ENCODE measurements at regions not wholly inside any gene's neighbourhood (a gene's known extent, or its start where the extent isn't known, plus 50 kb on each side); places are given as distances from the start of the nearest gene placed in this dataset.

GRCh38 chr21:27740084-27740483 is 773.2 kb upstream of the ADAMTS5 start:
- H3K4me1 ChIP-seq = peaks cover 0 to 3% (median 0%) of the 10 kb centered on the region in 4 donors
- no peaks in the 10 kb centered on the region for H3K9me3 ChIP-seq
- ATAC-seq (ENCODE audit: low FRiP score in 2 of 2) (peak in 1 of 2 donors; percentile 26), DNase-seq (no peak)
- H3K4me3 ChIP-seq = no peak overlapping the region
- WGBS, 2 donors = 55 to 58% methylated on average over 5 of the region's 5 CpGs
- H3K36me3 ChIP-seq = no peaks in the 10 kb centered on the region
- no peaks in the 10 kb centered on the region for H3K27me3 ChIP-seq
- H3K27ac ChIP-seq = no peak overlapping the region
- TF ChIP-seq POLR2AphosphoS5 (IDR thresholded peaks at IDR 0.05) (no peak), EP300 (IDR thresholded peaks at IDR 0.05) (no peak), POLR2A (IDR thresholded peaks at IDR 0.05) (no peak)
- TF ChIP-seq, protein P1, sequence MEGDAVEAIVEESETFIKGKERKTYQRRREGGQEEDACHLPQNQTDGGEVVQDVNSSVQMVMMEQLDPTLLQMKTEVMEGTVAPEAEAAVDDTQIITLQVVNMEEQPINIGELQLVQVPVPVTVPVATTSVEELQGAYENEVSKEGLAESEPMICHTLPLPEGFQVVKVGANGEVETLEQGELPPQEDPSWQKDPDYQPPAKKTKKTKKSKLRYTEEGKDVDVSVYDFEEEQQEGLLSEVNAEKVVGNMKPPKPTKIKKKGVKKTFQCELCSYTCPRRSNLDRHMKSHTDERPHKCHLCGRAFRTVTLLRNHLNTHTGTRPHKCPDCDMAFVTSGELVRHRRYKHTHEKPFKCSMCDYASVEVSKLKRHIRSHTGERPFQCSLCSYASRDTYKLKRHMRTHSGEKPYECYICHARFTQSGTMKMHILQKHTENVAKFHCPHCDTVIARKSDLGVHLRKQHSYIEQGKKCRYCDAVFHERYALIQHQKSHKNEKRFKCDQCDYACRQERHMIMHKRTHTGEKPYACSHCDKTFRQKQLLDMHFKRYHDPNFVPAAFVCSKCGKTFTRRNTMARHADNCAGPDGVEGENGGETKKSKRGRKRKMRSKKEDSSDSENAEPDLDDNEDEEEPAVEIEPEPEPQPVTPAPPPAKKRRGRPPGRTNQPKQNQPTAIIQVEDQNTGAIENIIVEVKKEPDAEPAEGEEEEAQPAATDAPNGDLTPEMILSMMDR (IDR thresholded peaks at IDR 0.05) = no peak

GRCh38 chr21:27739187-27739586 is 772.3 kb upstream of the ADAMTS5 start:
- Histone ChIP-seq H3K27me3 (no peaks in the 10 kb centered on the region), H3K4me1 (peaks cover 0 to 3% (median 0%) of the 10 kb centered on the region in 4 donors), H3K4me3 (no peak overlapping the region), H3K9me3 (no peaks in the 10 kb centered on the region), H3K36me3 (no peaks in the 10 kb centered on the region), H3K27ac (no peak overlapping the region)
- TF ChIP-seq EP300 (IDR thresholded peaks at IDR 0.05) (no peak), POLR2AphosphoS5 (IDR thresholded peaks at IDR 0.05) (no peak), POLR2A (IDR thresholded peaks at IDR 0.05) (no peak)
- TF ChIP-seq, protein P1 (IDR thresholded peaks at IDR 0.05) = no peak
- no peak for DNase-seq
- ATAC-seq (ENCODE audit: low FRiP score in 2 of 2) = no peak
- WGBS, 2 donors = 46 to 50% methylated on average over 1 of the region's 1 CpG

GRCh38 chr21:27735699-27736098 is 768.8 kb upstream of the ADAMTS5 start:
- H3K27me3 ChIP-seq = no peaks in the 10 kb centered on the region
- no peak overlapping the region for H3K27ac ChIP-seq
- H3K36me3 ChIP-seq = no peaks in the 10 kb centered on the region
- TF ChIP-seq EP300 (IDR thresholded peaks at IDR 0.05) (no peak), POLR2A (IDR thresholded peaks at IDR 0.05) (no peak), POLR2AphosphoS5 (IDR thresholded peaks at IDR 0.05) (no peak)
- TF ChIP-seq, protein P1 (IDR thresholded peaks at IDR 0.05) = no peak
- H3K9me3 ChIP-seq = no peaks in the 10 kb centered on the region
- no peak for ATAC-seq (ENCODE audit: low FRiP score in 2 of 2)
- peaks cover 0 to 3% (median 0%) of the 10 kb centered on the region in 4 donors for H3K4me1 ChIP-seq
- H3K4me3 ChIP-seq = no peak overlapping the region
- WGBS, 2 donors = 93 to 96% methylated on average over 3 of the region's 3 CpGs
- DNase-seq = no peak

DNA sequence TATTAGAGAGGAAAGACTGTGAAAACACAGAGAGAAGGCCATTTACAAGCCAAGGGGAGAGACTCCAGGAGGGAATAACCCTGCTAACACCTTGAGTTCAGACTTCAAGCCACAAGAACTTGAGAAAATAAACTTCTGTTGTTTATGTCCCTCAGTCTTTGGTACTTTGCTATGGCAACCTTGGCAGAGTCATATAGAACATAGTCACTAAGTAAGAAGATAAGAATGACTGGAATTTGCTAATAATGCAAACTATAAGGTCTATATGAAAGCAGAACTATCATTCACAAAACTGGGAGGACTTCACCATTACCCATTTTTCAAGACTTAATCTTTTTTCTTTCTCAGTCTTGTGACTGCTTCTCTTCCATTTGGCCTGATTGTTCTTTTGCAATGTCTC is 767.3 kb upstream of the ADAMTS5 start:
- H3K9me3 ChIP-seq = no peaks in the 10 kb centered on the region
- H3K36me3 ChIP-seq = no peaks in the 10 kb centered on the region
- no peak for DNase-seq
- no peak overlapping the region for H3K27ac ChIP-seq
- no peaks in the 10 kb centered on the region for H3K4me1 ChIP-seq
- H3K4me3 ChIP-seq = no peak overlapping the region
- ATAC-seq (ENCODE audit: low FRiP score in 2 of 2) = no peak
- TF ChIP-seq POLR2A (IDR thresholded peaks at IDR 0.05) (no peak), POLR2AphosphoS5 (IDR thresholded peaks at IDR 0.05) (no peak)
- TF ChIP-seq, protein P1 (IDR thresholded peaks at IDR 0.05) = no peak
- no peaks in the 10 kb centered on the region for H3K27me3 ChIP-seq

- Histone ChIP-seq H3K36me3 (no peaks in the 10 kb centered on the region), H3K4me1 (peaks cover 0 to 12% (median 2%) of the 10 kb centered on the region in 4 donors), H3K27me3 (no peaks in the 10 kb centered on the region), H3K27ac (no peak overlapping the region), H3K4me3 (no peak overlapping the region), H3K9me3 (no peaks in the 10 kb centered on the region)
- ATAC-seq (ENCODE audit: low FRiP score in 2 of 2) (no peak), DNase-seq (no peak)
- WGBS, 2 donors = 53 to 62% methylated on average over 1 of the region's 1 CpG
- TF ChIP-seq, protein P1 (IDR thresholded peaks at IDR 0.05) = no peak
These were observed 759.0 kb upstream of the ADAMTS5 start for GRCh38 chr21:27725916-27726315.
